ENCODE measurements at regions not wholly inside any gene's neighbourhood (a gene's known extent, or its start where the extent isn't known, plus 50 kb on each side); places are given as distances from the start of the nearest gene placed in this dataset.

DNA sequence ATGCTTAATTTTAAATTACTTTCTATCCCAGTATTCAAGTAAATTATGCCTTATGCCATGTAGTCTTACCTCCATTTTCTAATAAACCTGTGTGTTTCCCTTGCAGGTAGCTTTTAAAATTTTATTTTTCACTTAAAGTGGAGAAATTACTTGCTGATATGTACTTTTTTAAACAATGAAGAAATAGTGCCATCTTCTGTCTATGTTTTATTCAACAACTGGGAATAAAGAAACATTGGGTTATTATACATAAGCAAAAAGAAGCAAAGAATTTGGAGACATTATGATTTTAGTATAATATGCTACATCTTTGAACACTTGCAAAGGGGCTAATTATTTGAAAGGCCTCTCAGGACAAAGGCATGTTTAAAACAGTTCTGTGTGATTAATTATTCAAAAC, 1912.9 kb downstream of the MRPL39 start:
- TF ChIP-seq POLR2AphosphoS5 (IDR thresholded peaks at IDR 0.05; ENCODE audit: borderline replicate concordance, low read depth, low read length) (no peak), EZH2 (IDR thresholded peaks at IDR 0.05) (no peak), FOXP2 (optimal IDR thresholded peaks at IDR 0.05; ENCODE audit: control extremely low read depth, extremely low read length, insufficient read depth) (no peak)

Data from SK-N-MC (cell line).